NCI-H2029 treated with DMSO at 0.1 percent for 48 hours (cell line): ENCODE measurements at regions not wholly inside any gene's neighbourhood (a gene's known extent, or its start where the extent isn't known, plus 50 kb on each side); places are given as distances from the start of the nearest gene placed in this dataset.

Source experiments
- DNase-seq: peaks from one replicate; lab custom pipeline; 2025; lab: John Stamatoyannopoulos, UW

GRCh38 chr3:102084006-102084405 is 234.7 kb downstream of the NFKBIZ start:
- DNase-seq, result no peak

GRCh38 chr3:102084704-102085103 is 235.4 kb downstream of the NFKBIZ start:
- DNase-seq, result no peak

- DNase-seq, result no peak
Measured at GRCh38 chr3:102085431-102086176, 236.3 kb downstream of the NFKBIZ start.

- no peak for DNase-seq
Measured at GRCh38 chr3:102087236-102087635, 237.9 kb downstream of the NFKBIZ start.

GRCh38 chr3:102089239-102089638 is 239.9 kb downstream of the NFKBIZ start:
- no peak for DNase-seq

GRCh38 chr3:102089904-102090720 is 240.8 kb downstream of the NFKBIZ start:
- DNase-seq, result no peak

GRCh38 chr3:102090721-102091045 is 241.4 kb downstream of the NFKBIZ start:
- DNase-seq, result no peak

GRCh38 chr3:102091358-102091757 is 242.0 kb downstream of the NFKBIZ start:
- no peak for DNase-seq

- no peak for DNase-seq
Measured at GRCh38 chr3:102092617-102093466, 243.5 kb downstream of the NFKBIZ start.

GRCh38 chr3:102094506-102094905 is 245.2 kb downstream of the NFKBIZ start:
- DNase-seq, result no peak

GRCh38 chr3:102095383-102095782 is 246.1 kb downstream of the NFKBIZ start:
- DNase-seq, result no peak

GRCh38 chr3:102096066-102096465 is 246.8 kb downstream of the NFKBIZ start:
- DNase-seq, result no peak

GRCh38 chr3:102098130-102098885 is 249.0 kb downstream of the NFKBIZ start:
- no peak for DNase-seq

GRCh38 chr3:102099913-102100312 is 250.6 kb downstream of the NFKBIZ start:
- DNase-seq, result no peak

GRCh38 chr3:102102394-102102793 is 253.1 kb downstream of the NFKBIZ start:
- DNase-seq, result no peak

- DNase-seq, result no peak
Measured at GRCh38 chr3:102104033-102104432, 254.7 kb downstream of the NFKBIZ start.

GRCh38 chr3:102105193-102105592 is 255.9 kb downstream of the NFKBIZ start:
- no peak for DNase-seq

- no peak for DNase-seq
Measured at GRCh38 chr3:102106416-102107097, 257.2 kb downstream of the NFKBIZ start.

GRCh38 chr3:102112704-102113230 is 263.5 kb downstream of the NFKBIZ start:
- DNase-seq, result no peak

- no peak for DNase-seq
Measured at GRCh38 chr3:102113421-102114041, 264.2 kb downstream of the NFKBIZ start.
